ENCODE measurements at regions not wholly inside any gene's neighbourhood (a gene's known extent, or its start where the extent isn't known, plus 50 kb on each side); places are given as distances from the start of the nearest gene placed in this dataset.

DNA sequence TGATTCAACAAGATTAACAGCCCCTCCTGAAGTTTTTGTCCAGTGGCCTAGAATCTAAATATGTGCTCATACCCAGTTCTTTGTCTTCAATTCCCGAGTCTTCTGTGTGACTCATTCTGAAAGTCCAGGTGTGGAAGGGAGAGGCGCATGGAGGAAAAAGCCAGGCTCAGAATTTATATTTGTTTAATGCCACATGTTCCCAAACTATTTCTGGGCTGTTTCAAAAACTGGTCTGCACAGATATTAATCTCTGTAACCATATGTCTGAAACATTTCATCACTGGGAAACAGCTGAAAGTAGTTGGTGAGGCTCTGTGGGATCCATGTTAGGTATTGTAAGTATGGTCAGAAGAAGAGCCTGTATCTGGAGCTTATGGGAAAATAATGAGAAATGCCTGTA lies 266.0 kb downstream of the PAX1 start:
- no peaks in the 10 kb centered on the region for H3K27me3 ChIP-seq (ENCODE audit: control insufficient read depth, insufficient read depth, low read length, poor library complexity, severe bottlenecking)
- no peaks in the 10 kb centered on the region for H3K4me1 ChIP-seq (ENCODE audit: control insufficient read depth, insufficient read depth, low read length)
- H3K9me3 ChIP-seq (ENCODE audit: control insufficient read depth, low read length) = no peaks in the 10 kb centered on the region
- 88 to 100% methylated on average over 1 to 2 of the region's 2 CpGs for WGBS, 2 experiments
- no peak overlapping the region for H3K27ac ChIP-seq (ENCODE audit: insufficient read depth, low read depth, low read length, poor library complexity, severe bottlenecking)
- no peak overlapping the region for H3K4me3 ChIP-seq (ENCODE audit: insufficient read depth, low read depth, low read length)
- H3K36me3 ChIP-seq (ENCODE audit: control insufficient read depth, insufficient read depth, low read length) = no peaks in the 10 kb centered on the region

DNA sequence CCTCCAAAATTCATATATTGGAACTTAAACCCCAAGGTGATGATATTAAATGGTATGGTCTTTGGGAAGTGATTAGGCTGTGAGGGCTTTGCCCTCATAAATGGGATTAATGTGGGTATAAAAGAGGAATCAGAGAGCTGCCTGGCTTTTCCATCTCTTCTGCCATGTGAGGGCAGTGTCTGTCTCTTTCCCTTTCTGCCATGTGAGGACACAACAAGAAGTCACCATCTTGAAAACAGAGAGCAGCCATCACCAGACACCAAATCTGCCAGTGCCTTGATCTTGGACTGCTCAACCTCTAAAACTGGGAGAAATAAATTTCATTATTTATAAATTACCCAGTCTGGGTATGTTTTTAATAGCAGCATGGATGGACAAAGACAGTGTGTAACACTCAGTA lies 263.0 kb downstream of the PAX1 start:
- Histone ChIP-seq H3K9me3 (ENCODE audit: control insufficient read depth, low read length) (no peaks in the 10 kb centered on the region), H3K4me1 (ENCODE audit: control insufficient read depth, insufficient read depth, low read length) (no peaks in the 10 kb centered on the region), H3K27ac (ENCODE audit: insufficient read depth, low read depth, low read length, poor library complexity, severe bottlenecking) (no peak overlapping the region), H3K36me3 (ENCODE audit: control insufficient read depth, insufficient read depth, low read length) (no peaks in the 10 kb centered on the region), H3K27me3 (ENCODE audit: control insufficient read depth, insufficient read depth, low read length, poor library complexity, severe bottlenecking) (no peaks in the 10 kb centered on the region), H3K4me3 (ENCODE audit: insufficient read depth, low read depth, low read length) (no peak overlapping the region)

GRCh38 chr20:21967481-21967880 lies 262.0 kb downstream of the PAX1 start:
- H3K4me1 ChIP-seq (ENCODE audit: control insufficient read depth, insufficient read depth, low read length) = no peaks in the 10 kb centered on the region
- H3K9me3 ChIP-seq (ENCODE audit: control insufficient read depth, low read length) = no peaks in the 10 kb centered on the region
- no peaks in the 10 kb centered on the region for H3K36me3 ChIP-seq (ENCODE audit: control insufficient read depth, insufficient read depth, low read length)
- H3K27ac ChIP-seq (ENCODE audit: insufficient read depth, low read depth, low read length, poor library complexity, severe bottlenecking) = no peak overlapping the region
- no peaks in the 10 kb centered on the region for H3K27me3 ChIP-seq (ENCODE audit: control insufficient read depth, insufficient read depth, low read length, poor library complexity, severe bottlenecking)
- H3K4me3 ChIP-seq (ENCODE audit: insufficient read depth, low read depth, low read length) = no peak overlapping the region
- 89 to 94% methylated on average over 4 to 5 of the region's 5 CpGs for WGBS, 2 experiments

GRCh38 chr20:21956591-21956990 lies 251.1 kb downstream of the PAX1 start:
- Histone ChIP-seq H3K27ac (ENCODE audit: insufficient read depth, low read depth, low read length, poor library complexity, severe bottlenecking) (no peak overlapping the region), H3K4me1 (ENCODE audit: control insufficient read depth, insufficient read depth, low read length) (no peaks in the 10 kb centered on the region), H3K9me3 (ENCODE audit: control insufficient read depth, low read length) (no peaks in the 10 kb centered on the region), H3K27me3 (ENCODE audit: control insufficient read depth, insufficient read depth, low read length, poor library complexity, severe bottlenecking) (no peaks in the 10 kb centered on the region), H3K36me3 (ENCODE audit: control insufficient read depth, insufficient read depth, low read length) (no peaks in the 10 kb centered on the region), H3K4me3 (ENCODE audit: insufficient read depth, low read depth, low read length) (no peak overlapping the region)

DNA sequence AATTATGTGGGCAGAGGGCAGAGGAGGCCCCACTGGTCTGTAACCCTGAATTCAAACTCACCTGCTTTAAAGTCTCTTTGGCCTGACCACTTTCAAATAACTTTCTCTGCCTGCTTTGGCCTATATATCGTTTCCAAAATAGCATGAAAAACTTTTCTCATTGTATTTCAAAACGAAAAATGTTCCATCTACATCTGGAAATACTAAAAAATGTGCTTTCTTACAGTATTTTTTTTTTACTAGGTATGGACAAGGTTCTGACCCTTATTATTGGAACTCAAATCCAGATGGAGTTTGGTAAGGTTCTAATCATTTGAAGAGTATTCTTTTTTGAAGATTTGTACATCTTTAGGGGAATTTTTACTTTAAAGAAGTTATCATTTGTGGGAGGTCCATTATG lies 241.9 kb downstream of the PAX1 start:
- H3K9me3 ChIP-seq (ENCODE audit: control insufficient read depth, low read length) = no peaks in the 10 kb centered on the region
- 83 to 93% methylated on average over 1 to 2 of the region's 2 CpGs for WGBS, 2 experiments
- no peak overlapping the region for H3K27ac ChIP-seq (ENCODE audit: insufficient read depth, low read depth, low read length, poor library complexity, severe bottlenecking)
- H3K36me3 ChIP-seq (ENCODE audit: control insufficient read depth, insufficient read depth, low read length) = no peaks in the 10 kb centered on the region
- H3K4me1 ChIP-seq (ENCODE audit: control insufficient read depth, insufficient read depth, low read length) = no peaks in the 10 kb centered on the region
- no peaks in the 10 kb centered on the region for H3K27me3 ChIP-seq (ENCODE audit: control insufficient read depth, insufficient read depth, low read length, poor library complexity, severe bottlenecking)
- H3K4me3 ChIP-seq (ENCODE audit: insufficient read depth, low read depth, low read length) = no peak overlapping the region

GRCh38 chr20:21944227-21944626 lies 238.8 kb downstream of the PAX1 start:
- no peak overlapping the region for H3K4me3 ChIP-seq (ENCODE audit: insufficient read depth, low read depth, low read length)
- H3K27ac ChIP-seq (ENCODE audit: insufficient read depth, low read depth, low read length, poor library complexity, severe bottlenecking) = no peak overlapping the region
- no peaks in the 10 kb centered on the region for H3K9me3 ChIP-seq (ENCODE audit: control insufficient read depth, low read length)
- H3K27me3 ChIP-seq (ENCODE audit: control insufficient read depth, insufficient read depth, low read length, poor library complexity, severe bottlenecking) = no peaks in the 10 kb centered on the region
- no peaks in the 10 kb centered on the region for H3K4me1 ChIP-seq (ENCODE audit: control insufficient read depth, insufficient read depth, low read length)
- WGBS, 2 experiments = 95 to 96% methylated on average over 4 to 5 of the region's 5 CpGs
- H3K36me3 ChIP-seq (ENCODE audit: control insufficient read depth, insufficient read depth, low read length) = no peaks in the 10 kb centered on the region

- 95 to 96% methylated on average over 8 of the region's 8 CpGs for WGBS, 2 experiments
- no peaks in the 10 kb centered on the region for H3K9me3 ChIP-seq (ENCODE audit: control insufficient read depth, low read length)
Observed at GRCh38 chr20:21941941-21942805, 236.7 kb downstream of the PAX1 start.

DNA sequence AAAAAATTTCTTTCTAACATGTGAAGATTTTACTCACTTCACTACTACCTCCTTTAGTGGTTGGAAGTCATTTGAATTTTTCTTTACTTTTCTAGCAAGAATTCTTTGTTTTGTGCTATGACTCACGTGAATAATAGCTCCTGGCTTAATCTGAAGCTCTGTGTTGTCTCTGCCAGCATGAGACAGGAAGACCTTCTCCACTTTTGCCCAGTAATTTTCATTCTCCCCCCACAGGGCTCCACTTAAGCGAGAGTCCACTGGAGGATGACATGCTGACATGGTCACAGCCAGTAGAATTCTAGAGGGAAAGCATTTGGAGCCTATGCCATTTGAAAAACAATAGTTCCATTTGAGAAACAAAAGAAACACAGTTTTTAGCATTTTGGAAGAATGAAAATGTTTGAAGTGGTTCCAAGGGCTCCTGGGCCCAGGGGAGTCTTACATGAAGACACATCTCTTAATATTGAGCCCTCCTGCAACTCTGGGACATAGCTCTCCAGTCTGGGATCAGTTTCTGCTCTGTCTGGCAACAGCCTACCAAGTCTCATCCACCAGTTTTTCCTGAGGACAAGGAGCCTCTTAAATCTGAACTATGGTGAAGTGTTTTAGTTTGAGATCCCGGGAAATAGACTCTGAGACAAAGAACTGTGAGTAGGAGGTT lies 231.4 kb downstream of the PAX1 start:
- Histone ChIP-seq H3K4me1 (ENCODE audit: control insufficient read depth, insufficient read depth, low read length) (no peaks in the 10 kb centered on the region), H3K9me3 (ENCODE audit: control insufficient read depth, low read length) (no peaks in the 10 kb centered on the region), H3K27me3 (ENCODE audit: control insufficient read depth, insufficient read depth, low read length, poor library complexity, severe bottlenecking) (no peaks in the 10 kb centered on the region), H3K4me3 (ENCODE audit: insufficient read depth, low read depth, low read length) (no peak overlapping the region), H3K27ac (ENCODE audit: insufficient read depth, low read depth, low read length, poor library complexity, severe bottlenecking) (no peak overlapping the region), H3K36me3 (ENCODE audit: control insufficient read depth, insufficient read depth, low read length) (no peaks in the 10 kb centered on the region)
- 34 to 37% methylated on average over 3 of the region's 3 CpGs for WGBS, 2 experiments

More at GRCh38 chr20:21941941-21942805, 236.7 kb downstream of the PAX1 start:
- no peaks in the 10 kb centered on the region for H3K27me3 ChIP-seq (ENCODE audit: control insufficient read depth, insufficient read depth, low read length, poor library complexity, severe bottlenecking)
- H3K27ac ChIP-seq (ENCODE audit: insufficient read depth, low read depth, low read length, poor library complexity, severe bottlenecking) = no peak overlapping the region
- H3K4me3 ChIP-seq (ENCODE audit: insufficient read depth, low read depth, low read length) = no peak overlapping the region
- no peaks in the 10 kb centered on the region for H3K36me3 ChIP-seq (ENCODE audit: control insufficient read depth, insufficient read depth, low read length)
- H3K4me1 ChIP-seq (ENCODE audit: control insufficient read depth, insufficient read depth, low read length) = no peaks in the 10 kb centered on the region

- no peaks in the 10 kb centered on the region for H3K9me3 ChIP-seq (ENCODE audit: control insufficient read depth, low read length)
- no peak overlapping the region for H3K4me3 ChIP-seq (ENCODE audit: insufficient read depth, low read depth, low read length)
- no peaks in the 10 kb centered on the region for H3K27me3 ChIP-seq (ENCODE audit: control insufficient read depth, insufficient read depth, low read length, poor library complexity, severe bottlenecking)
- no peaks in the 10 kb centered on the region for H3K4me1 ChIP-seq (ENCODE audit: control insufficient read depth, insufficient read depth, low read length)
- no peaks in the 10 kb centered on the region for H3K36me3 ChIP-seq (ENCODE audit: control insufficient read depth, insufficient read depth, low read length)
- WGBS, 2 experiments = 44 to 58% methylated on average over 3 to 4 of the region's 4 CpGs
- H3K27ac ChIP-seq (ENCODE audit: insufficient read depth, low read depth, low read length, poor library complexity, severe bottlenecking) = no peak overlapping the region
Observed at GRCh38 chr20:21936261-21936660, 230.8 kb downstream of the PAX1 start.

DNA sequence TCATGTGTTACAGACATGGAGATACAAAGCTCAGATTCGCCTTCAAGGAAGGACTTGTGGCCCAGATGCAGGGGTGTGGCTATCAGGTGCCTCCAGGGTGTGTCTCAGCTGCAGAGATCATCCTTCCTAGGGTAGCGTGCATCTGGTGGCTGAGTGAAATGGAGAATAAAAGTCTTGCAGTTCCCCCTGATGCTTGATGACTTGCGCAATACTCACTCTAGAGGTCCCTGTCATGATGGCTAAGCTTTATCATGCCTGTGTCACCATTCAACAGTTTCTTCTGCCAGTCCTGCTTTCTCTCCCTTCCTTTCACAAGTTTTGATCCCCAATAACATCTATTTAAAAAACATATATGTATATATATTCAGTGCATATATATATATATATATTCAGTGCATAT lies 228.1 kb downstream of the PAX1 start:
- Histone ChIP-seq H3K27me3 (ENCODE audit: control insufficient read depth, insufficient read depth, low read length, poor library complexity, severe bottlenecking) (no peaks in the 10 kb centered on the region), H3K4me3 (ENCODE audit: insufficient read depth, low read depth, low read length) (no peak overlapping the region), H3K4me1 (ENCODE audit: control insufficient read depth, insufficient read depth, low read length) (no peaks in the 10 kb centered on the region), H3K9me3 (ENCODE audit: control insufficient read depth, low read length) (no peaks in the 10 kb centered on the region), H3K27ac (ENCODE audit: insufficient read depth, low read depth, low read length, poor library complexity, severe bottlenecking) (no peak overlapping the region), H3K36me3 (ENCODE audit: control insufficient read depth, insufficient read depth, low read length) (no peaks in the 10 kb centered on the region)
- WGBS, 2 experiments = 97% methylated on average over 3 of the region's 3 CpGs

All from ectodermal cell (in vitro differentiated cells).